PC-9 (cell line): ENCODE measurements at regions not wholly inside any gene's neighbourhood (a gene's known extent, or its start where the extent isn't known, plus 50 kb on each side); places are given as distances from the start of the nearest gene placed in this dataset.

Experiments
- BruUV-seq: library from RNA; stranded (reverse); fragments of 400-500 nt; replicated peaks from 2 replicates; lab custom pipeline; 2021; lab: Mats Ljungman, UMichigan
- CTCF ChIA-PET: fragments of 300-600 bp; sonication (Branson Sonifier 250); formaldehyde crosslinking; loops from one replicate; lab custom pipeline; 2022; ENCODE audit warnings: antibody characterized with exemption; lab: Charles Lee
- POLR2A ChIA-PET: fragments of 300-600 bp; sonication (Branson Sonifier 250); formaldehyde crosslinking; loops from one replicate; lab custom pipeline; 2022; ENCODE audit warnings: antibody characterized with exemption; ENCODE audit not compliant: unreplicated experiment; lab: Charles Lee
- DNase-seq, 2 experiments: peaks; one replicate each; pipeline versions ENCODE4 v3.0.0 to v3.0.0-alpha.2; 2015 to 2022; ENCODE audit warnings: mixed read lengths in 1 of 2
- H2AFZ ChIP-seq: fragments of 200-600 bp; sonication (generic); 2 replicates; pipeline ENCODE4 v1.8.1; 2017; ENCODE audit warnings: antibody characterized with exemption
- H3F3A ChIP-seq: fragments of 200-600 bp; sonication (generic); 2 replicates; pipeline ENCODE4 v1.8.1; 2017; ENCODE audit warnings: antibody characterized with exemption, mild to moderate bottlenecking, low read depth; ENCODE audit not compliant: insufficient read depth
- H3K27ac ChIP-seq: fragments of 200-600 bp; sonication (generic); 2 replicates; pipeline ENCODE4 v1.6.1; 2016; ENCODE audit warnings: mixed run types
- H3K27me3 ChIP-seq: fragments of 200-600 bp; sonication (generic); 2 replicates; pipeline ENCODE4 v1.6.1; 2016; ENCODE audit warnings: low read depth, mixed run types; ENCODE audit not compliant: insufficient read depth
- H3K36me3 ChIP-seq: fragments of 200-600 bp; sonication (generic); 2 replicates; pipeline ENCODE4 v1.6.1; 2016; ENCODE audit warnings: low read depth, mixed run types
- H3K4me1 ChIP-seq: fragments of 200-600 bp; sonication (generic); replicated peaks from 2 replicates; pipeline ENCODE4 v1.6.1; 2016; ENCODE audit warnings: mixed run types; ENCODE audit not compliant: insufficient read depth
- H3K4me2 ChIP-seq: fragments of 200-600 bp; sonication (generic); 2 replicates; pipeline ENCODE4 v1.6.1; 2017; ENCODE audit warnings: mixed run types
- H3K4me3 ChIP-seq: fragments of 200-600 bp; sonication (generic); 2 replicates; pipeline ENCODE4 v1.6.1; 2016; ENCODE audit warnings: mixed run types
- H3K79me2 ChIP-seq: fragments of 200-600 bp; sonication (generic); 2 replicates; pipeline ENCODE4 v1.6.1; 2017; ENCODE audit warnings: low read depth, mixed run types
- H3K9me2 ChIP-seq: fragments of 200-600 bp; sonication (generic); 2 replicates; pipeline ENCODE4 v1.8.1; 2017; ENCODE audit warnings: mild to moderate bottlenecking; ENCODE audit not compliant: insufficient read depth
- H3K9me3 ChIP-seq: fragments of 200-600 bp; sonication (generic); 2 replicates; pipeline ENCODE4 v1.8.1; 2016; ENCODE audit warnings: low read depth; ENCODE audit not compliant: insufficient read depth
- H4K20me1 ChIP-seq: fragments of 200-600 bp; sonication (generic); 2 replicates; pipeline ENCODE4 v1.8.1; 2017; ENCODE audit not compliant: insufficient read depth
- EZH2 ChIP-seq: fragments of 200-600 bp; sonication (generic); IDR thresholded peaks from 2 replicates; pipeline ENCODE4 v1.8.0; 2017; ENCODE audit warnings: antibody characterized with exemption, low read depth
- intact Hi-C: fragments of 100-400 bp; cut with micrococcal nuclease; formaldehyde crosslinking; loops from one replicate; pipeline ENCODE4 v1.10.0; 2022; ENCODE audit not compliant: unreplicated experiment
- TF ChIP-seq, protein P1 (sequence below): fragments of 200-600 bp; sonication (generic); conservative IDR thresholded peaks from 2 replicates; pipeline ENCODE4 v1.6.1; 2017; ENCODE audit warnings: mixed run types, antibody characterized with exemption, mild to moderate bottlenecking, moderate library complexity

GRCh38 chr1:67978890-67979516 lies 71.4 kb downstream of the DIRAS3 start:
- H3K9me3 ChIP-seq: no peaks in the 10 kb centered on the region
- no peaks in the 10 kb centered on the region for H3K4me1 ChIP-seq
- H3K27ac ChIP-seq: no peak overlapping the region
- no peaks in the 10 kb centered on the region for H3K9me2 ChIP-seq
- no peak overlapping the region for H2AFZ ChIP-seq
- H3K4me2 ChIP-seq: no peak overlapping the region
- BruUV-seq: no TSS peak
- ChIA-PET POLR2A (no interaction called here), CTCF (no interaction called here)
- intact Hi-C loops: no loop called here
- no peaks in the 10 kb centered on the region for H3K36me3 ChIP-seq
- H3K79me2 ChIP-seq: no peaks in the 10 kb centered on the region
- no peaks in the 10 kb centered on the region for H3K27me3 ChIP-seq
- H3F3A ChIP-seq: no peaks in the 10 kb centered on the region
- no peaks in the 10 kb centered on the region for H4K20me1 ChIP-seq
- TF ChIP-seq, protein P1, sequence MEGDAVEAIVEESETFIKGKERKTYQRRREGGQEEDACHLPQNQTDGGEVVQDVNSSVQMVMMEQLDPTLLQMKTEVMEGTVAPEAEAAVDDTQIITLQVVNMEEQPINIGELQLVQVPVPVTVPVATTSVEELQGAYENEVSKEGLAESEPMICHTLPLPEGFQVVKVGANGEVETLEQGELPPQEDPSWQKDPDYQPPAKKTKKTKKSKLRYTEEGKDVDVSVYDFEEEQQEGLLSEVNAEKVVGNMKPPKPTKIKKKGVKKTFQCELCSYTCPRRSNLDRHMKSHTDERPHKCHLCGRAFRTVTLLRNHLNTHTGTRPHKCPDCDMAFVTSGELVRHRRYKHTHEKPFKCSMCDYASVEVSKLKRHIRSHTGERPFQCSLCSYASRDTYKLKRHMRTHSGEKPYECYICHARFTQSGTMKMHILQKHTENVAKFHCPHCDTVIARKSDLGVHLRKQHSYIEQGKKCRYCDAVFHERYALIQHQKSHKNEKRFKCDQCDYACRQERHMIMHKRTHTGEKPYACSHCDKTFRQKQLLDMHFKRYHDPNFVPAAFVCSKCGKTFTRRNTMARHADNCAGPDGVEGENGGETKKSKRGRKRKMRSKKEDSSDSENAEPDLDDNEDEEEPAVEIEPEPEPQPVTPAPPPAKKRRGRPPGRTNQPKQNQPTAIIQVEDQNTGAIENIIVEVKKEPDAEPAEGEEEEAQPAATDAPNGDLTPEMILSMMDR: no peak
- no peak for TF ChIP-seq EZH2
- H3K4me3 ChIP-seq: no peak overlapping the region
- no peak for DNase-seq

DNA sequence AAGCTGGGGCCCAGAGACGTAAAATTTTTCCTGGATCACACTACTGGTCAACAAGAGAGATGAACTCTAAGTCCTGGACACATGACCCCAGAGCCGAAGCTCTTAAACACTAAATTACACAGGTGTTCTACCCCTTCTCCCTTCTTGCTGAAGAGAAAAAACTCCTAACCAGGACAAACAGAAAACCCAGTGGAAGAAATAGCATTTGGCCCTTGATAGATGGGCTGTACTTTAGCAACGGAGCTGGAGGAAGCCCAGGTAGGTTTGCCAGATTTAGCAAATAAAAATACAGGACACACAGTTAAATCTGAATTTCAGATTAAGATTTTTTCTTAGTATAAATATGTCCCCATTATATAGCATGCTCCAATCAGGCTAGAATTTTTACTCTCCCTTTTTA lies 72.7 kb downstream of the DIRAS3 start:
- Histone ChIP-seq H3K9me3 (no peaks in the 10 kb centered on the region), H3K36me3 (no peaks in the 10 kb centered on the region), H3K79me2 (no peaks in the 10 kb centered on the region), H3K4me2 (no peak overlapping the region), H3K9me2 (no peaks in the 10 kb centered on the region), H2AFZ (no peak overlapping the region), H3K4me1 (no peaks in the 10 kb centered on the region), H3K27ac (no peak overlapping the region), H3F3A (no peaks in the 10 kb centered on the region), H4K20me1 (no peaks in the 10 kb centered on the region), H3K4me3 (no peak overlapping the region), H3K27me3 (no peaks in the 10 kb centered on the region)
- ChIA-PET CTCF (no interaction called here), POLR2A (no interaction called here)
- no TSS peak for BruUV-seq
- no peak for DNase-seq
- TF ChIP-seq, protein P1: no peak
- no peak for TF ChIP-seq EZH2
- intact Hi-C loops: no loop called here

GRCh38 chr1:67973051-67973450 lies 77.4 kb downstream of the DIRAS3 start:
- Histone ChIP-seq H3K36me3 (no peaks in the 10 kb centered on the region), H3K79me2 (no peaks in the 10 kb centered on the region), H3K4me1 (peaks cover 4% of the 10 kb centered on the region; the same call in 1 of the 2 replicates), H3K27ac (no peak overlapping the region), H3K9me2 (no peaks in the 10 kb centered on the region; the same call in 1 of the 2 replicates), H4K20me1 (no peaks in the 10 kb centered on the region), H3K9me3 (no peaks in the 10 kb centered on the region; the same call in 1 of the 2 replicates), H3K4me2 (no peak overlapping the region), H3K27me3 (no peaks in the 10 kb centered on the region), H3F3A (no peaks in the 10 kb centered on the region; the same call in 1 of the 2 replicates), H3K4me3 (no peak overlapping the region), H2AFZ (no peak overlapping the region)
- ChIA-PET CTCF (no interaction called here), POLR2A (no interaction called here)
- BruUV-seq: no TSS peak
- intact Hi-C loops: no loop called here
- no peak for DNase-seq
- no peak for TF ChIP-seq EZH2
- TF ChIP-seq, protein P1: no peak
